Thyroid gland (tissue), 4 donors: ENCODE measurements at regions not wholly inside any gene's neighbourhood (a gene's known extent, or its start where the extent isn't known, plus 50 kb on each side); places are given as distances from the start of the nearest gene placed in this dataset.

Source experiments
- DNase-seq, 2 donors: peaks; one replicate each; pipeline ENCODE4 v3.0.0-alpha.2; 2019
- H3K27ac ChIP-seq, 3 donors: fragments of 200-600 bp; sonication (generic); 1 replicate in 2 of 3; 2 replicates in 1 of 3; pipeline ENCODE4 v1.5.1; 2016 to 2019; ENCODE audit warnings: mild to moderate bottlenecking in 1 of 3, moderate library complexity in 1 of 3
- H3K27me3 ChIP-seq: fragments of 200-600 bp; sonication (generic); one replicate; pipeline ENCODE4 v1.5.1; 2019
- H3K36me3 ChIP-seq, 2 donors: fragments of 200-600 bp; sonication (generic); one replicate each; pipeline ENCODE4 v1.5.1; 2016 to 2019
- H3K4me1 ChIP-seq, 2 donors: fragments of 200-600 bp; sonication (generic); one replicate each; pipeline ENCODE4 v1.5.1; 2017 to 2019
- H3K4me3 ChIP-seq, 3 donors: fragments of 200-600 bp; sonication (generic); replicated peaks in 1 of 3; 1 replicate in 2 of 3; 2 replicates in 1 of 3; pipeline ENCODE4 v1.5.1; 2016; ENCODE audit warnings: mild to moderate bottlenecking in 1 of 3
- H3K9me3 ChIP-seq: fragments of 200-600 bp; sonication (generic); one replicate; pipeline ENCODE4 v1.5.1; 2017
- CTCF ChIP-seq, 6 experiments: fragments of 200-600 bp in 3 of 6; fragments of 450-650 bp in 3 of 6; sonication (generic) in 3 of 6; IDR thresholded peaks; one replicate each; pipeline ENCODE4 v1.5.1; 2016 to 2019; ENCODE audit warnings: antibody characterized with exemption in 6 of 6, mild to moderate bottlenecking in 2 of 6, inconsistent platforms in 1 of 6, moderate library complexity in 1 of 6
- POLR2A ChIP-seq, 2 donors: fragments of 450-650 bp; IDR thresholded peaks; one replicate each; pipeline ENCODE4 v1.6.1; 2017; ENCODE audit warnings: antibody characterized with exemption in 2 of 2, mild to moderate bottlenecking in 2 of 2, moderate library complexity in 1 of 2
- WGBS, 2 donors: methylation state at CpG; one replicate each; pipeline ENCODE4 v1.1.5; 2017; 5-methylcytosine and 5-hydroxymethylcytosine counted together
- intact Hi-C: fragments of 100-400 bp; cut with DNase I; formaldehyde crosslinking; loops from one replicate; pipeline ENCODE4 v1.15.1; 2023

- peaks cover 6% of the 10 kb centered on the region in 2 donors for H3K4me1 ChIP-seq
- no peak overlapping the region for H3K4me3 ChIP-seq
- 88 to 89% methylated on average over 11 of the region's 11 CpGs for WGBS, 2 donors
- H3K27me3 ChIP-seq: no peaks in the 10 kb centered on the region
- no peaks in the 10 kb centered on the region for H3K9me3 ChIP-seq
- no peak for DNase-seq
- no peaks in the 10 kb centered on the region for H3K36me3 ChIP-seq
- intact Hi-C loops: no loop called here
- no peak overlapping the region for H3K27ac ChIP-seq
- TF ChIP-seq CTCF (IDR thresholded peaks at IDR 0.05): no peak
- TF ChIP-seq POLR2A (IDR thresholded peaks at IDR 0.05): no peak
Measured at GRCh38 chr2:241951920-241952319, 82.4 kb downstream of the RTP5 start.

GRCh38 chr2:241952816-241953215, 83.3 kb downstream of the RTP5 start:
- intact Hi-C loops: no loop called here
- WGBS, 2 donors: 85 to 92% methylated on average over 11 to 16 of the region's 16 CpGs
- no peak overlapping the region for H3K27ac ChIP-seq
- TF ChIP-seq POLR2A (IDR thresholded peaks at IDR 0.05): no peak
- no peak for TF ChIP-seq CTCF (IDR thresholded peaks at IDR 0.05)
- peaks cover 6% of the 10 kb centered on the region in 2 donors for H3K4me1 ChIP-seq
- no peaks in the 10 kb centered on the region for H3K27me3 ChIP-seq
- no peak for DNase-seq
- H3K9me3 ChIP-seq: no peaks in the 10 kb centered on the region
- no peaks in the 10 kb centered on the region for H3K36me3 ChIP-seq
- no peak overlapping the region for H3K4me3 ChIP-seq

GRCh38 chr2:241953324-241953928, 83.9 kb downstream of the RTP5 start:
- Histone ChIP-seq H3K36me3 (no peaks in the 10 kb centered on the region), H3K9me3 (no peaks in the 10 kb centered on the region), H3K27me3 (no peaks in the 10 kb centered on the region), H3K4me1 (peaks cover 6% of the 10 kb centered on the region in 2 donors), H3K4me3 (no peak overlapping the region), H3K27ac (no peak overlapping the region)
- no peak for DNase-seq
- WGBS, 2 donors: 93% methylated on average over 11 to 15 of the region's 33 CpGs
- no peak for TF ChIP-seq CTCF (IDR thresholded peaks at IDR 0.05)
- TF ChIP-seq POLR2A (IDR thresholded peaks at IDR 0.05): no peak
- intact Hi-C loops: no loop called here

- TF ChIP-seq CTCF (IDR thresholded peaks at IDR 0.05): no peak
- TF ChIP-seq POLR2A (IDR thresholded peaks at IDR 0.05): no peak
Measured at GRCh38 chr2:241956521-241957110, 87.1 kb downstream of the RTP5 start.

GRCh38 chr2:241957276-241957675, 87.7 kb downstream of the RTP5 start:
- no peak overlapping the region for H3K4me3 ChIP-seq
- intact Hi-C loops: no loop called here
- no peak for DNase-seq

More at GRCh38 chr2:241956521-241957110, 87.1 kb downstream of the RTP5 start:
- H3K36me3 ChIP-seq: no peaks in the 10 kb centered on the region
- 91 to 97% methylated on average over 13 of the region's 13 CpGs for WGBS, 2 donors
- no peak overlapping the region for H3K4me3 ChIP-seq
- DNase-seq: no peak
- no peaks in the 10 kb centered on the region for H3K9me3 ChIP-seq
- intact Hi-C loops: no loop called here
- no peak overlapping the region for H3K27ac ChIP-seq
- H3K4me1 ChIP-seq: no peaks in the 10 kb centered on the region
- H3K27me3 ChIP-seq: no peaks in the 10 kb centered on the region

More at GRCh38 chr2:241957276-241957675, 87.7 kb downstream of the RTP5 start:
- TF ChIP-seq CTCF (IDR thresholded peaks at IDR 0.05): no peak
- no peak for TF ChIP-seq POLR2A (IDR thresholded peaks at IDR 0.05)
- no peak overlapping the region for H3K27ac ChIP-seq
- no peaks in the 10 kb centered on the region for H3K9me3 ChIP-seq
- 81 to 86% methylated on average over 14 of the region's 14 CpGs for WGBS, 2 donors
- H3K4me1 ChIP-seq: no peaks in the 10 kb centered on the region
- H3K36me3 ChIP-seq: no peaks in the 10 kb centered on the region
- no peaks in the 10 kb centered on the region for H3K27me3 ChIP-seq
